SK-N-DZ (cell line): ENCODE measurements at regions not wholly inside any gene's neighbourhood (a gene's known extent, or its start where the extent isn't known, plus 50 kb on each side); places are given as distances from the start of the nearest gene placed in this dataset.

Experiments used
- DNase-seq: peaks from one replicate; pipeline ENCODE4 v3.0.0-alpha.2; 2015; ENCODE audit warnings: low spot score

DNA sequence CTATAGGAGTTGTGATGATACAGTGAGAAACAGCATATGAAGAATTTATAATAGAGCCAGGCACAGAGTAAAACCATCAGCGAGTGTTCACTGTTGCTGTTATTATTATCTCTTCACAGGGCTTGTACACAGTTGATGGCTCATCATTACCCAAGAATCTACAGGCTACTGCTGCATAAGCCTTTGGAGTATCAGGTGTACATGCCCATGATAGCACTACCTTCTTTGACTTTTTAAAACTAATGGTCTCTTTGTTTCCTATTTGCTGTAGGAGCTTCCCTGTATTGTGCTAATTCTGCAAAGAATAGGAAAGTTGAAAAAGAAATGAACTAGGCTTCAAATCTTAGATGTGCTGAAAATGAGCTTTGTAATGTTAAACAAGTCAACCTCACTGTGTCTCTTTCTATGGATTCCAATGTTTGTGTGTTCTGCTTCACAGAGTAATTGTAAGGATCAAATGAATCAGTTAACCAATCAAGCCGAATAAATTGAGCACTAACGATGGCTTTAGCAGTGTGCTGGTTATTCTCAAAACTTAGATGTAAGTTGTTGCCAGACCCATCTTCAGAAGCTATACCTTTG, 138.8 kb downstream of the TUSC7 start:
- peak; percentile 20 for DNase-seq

DNA sequence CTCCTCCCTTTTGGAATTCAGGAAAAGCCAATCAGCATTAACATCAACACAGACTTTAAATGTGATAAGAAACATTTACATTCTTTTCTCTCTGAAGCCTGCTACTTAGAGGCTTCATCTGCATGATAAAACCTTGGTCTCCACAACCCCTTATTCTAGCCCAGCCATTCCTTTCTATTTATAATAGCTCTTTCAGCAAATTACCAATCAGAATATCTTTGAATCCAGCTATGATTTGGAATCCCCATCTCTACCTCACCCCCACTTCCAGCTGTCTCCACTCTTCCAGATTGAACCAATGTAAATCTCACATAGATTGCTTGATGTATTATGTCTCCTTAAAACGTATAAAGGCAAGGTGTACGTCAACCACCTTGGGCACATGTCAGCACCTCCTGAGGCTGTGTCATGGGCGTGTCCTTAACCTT, 139.7 kb downstream of the TUSC7 start:
- DNase-seq, result no peak

DNA sequence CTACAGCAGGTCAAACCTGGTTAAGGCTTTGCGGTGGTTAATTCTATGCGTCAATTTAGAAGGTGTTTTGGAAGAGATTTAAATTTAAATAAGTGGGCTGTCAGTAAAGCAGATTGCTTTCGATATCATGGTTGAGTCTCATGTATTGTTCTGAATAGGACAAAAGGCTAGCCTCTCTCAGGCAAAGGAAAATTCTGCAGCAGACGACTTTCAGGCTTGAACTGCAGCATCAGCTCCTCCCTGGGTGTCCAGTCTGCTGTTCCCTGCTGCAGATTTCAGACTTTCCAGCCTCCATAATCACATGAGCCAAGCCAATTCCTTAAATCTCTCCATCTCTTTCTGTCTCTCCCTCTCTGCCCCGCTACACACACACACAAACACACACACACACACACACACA, 143.2 kb downstream of the TUSC7 start:
- DNase-seq, result no peak

DNA sequence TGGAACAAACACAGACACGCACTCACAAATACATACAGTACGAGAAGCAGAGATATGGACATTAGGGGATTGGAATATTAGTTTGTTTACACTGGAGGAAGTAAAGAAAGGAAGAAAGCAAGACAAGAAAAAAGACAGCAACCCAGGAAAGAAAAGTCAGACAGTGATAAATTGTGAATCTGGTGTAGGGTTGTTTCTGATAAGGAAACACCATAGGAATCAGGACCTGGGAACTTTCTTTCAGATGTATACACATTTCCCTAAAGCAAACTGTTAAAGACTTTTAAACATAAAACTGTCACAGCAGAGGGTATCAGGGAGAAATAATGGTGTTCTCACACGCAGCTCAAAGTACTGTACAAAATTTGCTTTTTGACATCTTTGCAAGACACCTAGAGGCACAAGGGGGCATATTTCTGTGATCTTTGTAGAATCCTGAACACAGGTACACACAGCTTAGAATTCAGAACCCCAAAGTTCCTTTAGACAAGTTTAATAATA, 153.7 kb downstream of the TUSC7 start:
- no peak for DNase-seq

DNA sequence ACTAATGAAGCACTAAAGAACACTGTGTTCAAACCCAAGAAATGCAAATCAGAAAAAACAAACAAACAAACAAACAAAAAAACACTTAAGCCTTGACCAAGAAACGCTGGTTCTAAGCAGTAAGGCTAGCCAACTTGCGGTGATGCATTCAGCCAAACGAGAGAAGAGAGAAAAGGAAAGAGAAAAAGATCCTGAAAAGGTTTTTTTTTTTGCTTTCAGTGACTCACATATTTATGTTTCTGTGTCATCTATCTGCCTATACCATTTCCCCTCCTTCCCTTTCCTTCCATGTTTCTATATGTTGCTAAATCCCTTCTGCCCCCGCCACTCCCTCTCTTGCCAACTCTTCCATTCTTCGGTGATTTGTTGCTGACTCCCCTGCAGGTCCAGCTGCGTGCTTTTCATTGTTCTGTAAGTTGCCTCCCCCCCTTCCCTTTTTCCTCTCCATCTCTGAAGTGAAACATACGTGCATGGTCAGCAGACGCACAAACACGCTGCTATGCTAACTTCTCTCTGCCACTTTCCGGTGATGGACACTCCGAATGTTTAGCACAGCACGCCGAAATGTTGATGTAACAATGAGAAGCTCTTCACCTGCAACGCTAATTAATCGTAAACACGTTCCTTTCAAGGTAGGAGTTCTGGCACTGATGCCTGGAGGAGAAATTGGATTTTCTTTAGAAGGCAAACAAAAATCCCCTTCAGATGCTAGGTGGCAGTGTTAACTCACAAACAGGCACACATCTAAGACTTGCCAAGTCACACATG, 154.4 kb downstream of the TUSC7 start:
- DNase-seq, result peak; percentile 50

DNA sequence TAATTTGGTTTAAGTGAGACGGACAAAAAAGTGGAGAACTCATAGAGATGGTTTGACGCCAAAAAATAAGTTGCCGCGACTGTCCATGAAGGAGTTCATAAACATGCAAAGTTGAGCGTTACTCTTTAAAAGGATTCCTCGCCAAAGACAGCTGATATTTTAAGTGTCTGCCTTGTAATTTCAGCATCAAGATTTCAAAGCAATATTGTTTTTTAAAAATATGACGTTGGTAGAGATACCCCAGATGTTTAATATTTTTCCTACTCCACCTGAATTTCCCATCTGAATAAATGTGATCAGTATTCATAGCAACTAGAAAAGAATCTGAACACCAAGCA, 155.0 kb downstream of the TUSC7 start:
- no peak for DNase-seq

DNA sequence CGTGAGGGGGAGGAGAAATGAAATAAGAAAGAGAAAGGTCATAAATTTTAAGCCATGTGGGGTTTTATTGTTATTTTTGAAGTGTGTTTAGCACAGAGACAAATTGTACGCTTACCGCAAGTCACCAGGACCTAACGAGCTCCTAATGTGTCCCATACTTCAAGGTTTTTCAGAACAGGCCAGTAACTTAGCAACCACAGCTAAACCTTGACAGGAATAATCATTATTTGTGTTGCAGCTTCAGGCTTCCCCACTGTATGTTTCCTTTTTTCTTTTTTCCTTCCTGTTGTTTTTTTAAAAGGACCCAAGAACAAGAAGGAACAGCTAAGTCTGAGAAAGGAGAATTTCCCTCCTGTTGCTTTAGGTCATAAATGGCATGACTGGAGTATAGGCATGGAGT, 160.8 kb downstream of the TUSC7 start:
- DNase-seq, result no peak

DNA sequence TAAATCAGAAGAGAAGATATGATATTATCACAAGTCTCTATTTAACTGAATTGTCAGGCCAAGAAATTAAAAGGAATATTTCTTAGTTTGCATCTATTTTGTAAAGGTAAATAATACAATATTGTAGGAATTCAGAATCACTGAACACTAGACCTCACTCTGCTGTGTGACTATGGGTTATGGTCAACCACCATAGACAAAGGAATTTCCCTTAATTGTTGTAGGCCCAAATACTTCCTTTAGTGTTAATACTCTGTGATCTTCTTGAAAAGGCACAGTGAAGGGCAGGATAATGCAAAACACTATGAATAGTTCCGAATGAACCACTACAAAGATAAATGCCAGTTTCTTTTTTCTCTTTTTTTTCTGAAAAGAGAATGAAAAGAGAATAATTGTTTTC, 162.3 kb downstream of the TUSC7 start:
- no peak for DNase-seq

DNA sequence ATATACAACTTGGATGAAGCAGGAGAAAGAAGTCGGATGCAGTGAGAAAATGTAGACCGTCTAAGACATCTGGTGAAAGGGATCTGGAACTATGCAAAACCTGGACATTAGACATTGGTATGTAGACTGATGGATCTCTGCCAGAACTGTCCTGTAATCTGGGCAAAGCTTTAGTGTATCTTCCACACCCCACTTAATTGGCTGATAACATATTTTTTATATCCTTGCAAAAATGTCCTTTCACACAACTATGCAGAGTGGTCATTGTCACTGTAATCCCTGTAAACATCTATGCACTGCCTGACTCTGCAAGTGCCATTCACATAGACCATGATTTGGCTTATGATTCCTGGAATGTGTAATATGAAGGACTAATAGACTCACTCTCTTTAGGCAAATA, 163.1 kb downstream of the TUSC7 start:
- no peak for DNase-seq

DNA sequence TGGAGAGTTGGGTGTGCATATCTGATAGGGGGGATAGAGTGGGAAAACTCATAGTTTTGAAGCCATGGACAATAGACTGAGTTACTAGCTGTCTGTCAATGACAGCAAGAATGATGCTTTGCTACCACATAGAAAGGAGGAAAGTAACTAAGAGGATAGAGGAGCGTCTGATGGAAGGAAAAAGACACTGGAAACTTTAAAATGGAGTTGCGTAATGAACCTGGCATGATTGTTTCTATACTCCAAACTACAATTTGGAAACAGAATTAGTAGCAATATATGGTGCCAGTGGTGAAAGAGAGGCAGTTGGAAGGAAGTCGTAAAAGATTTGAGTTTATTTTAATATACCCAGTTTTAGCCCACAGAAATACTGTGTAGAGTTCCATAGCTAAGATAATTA, 163.6 kb downstream of the TUSC7 start:
- no peak for DNase-seq

DNA sequence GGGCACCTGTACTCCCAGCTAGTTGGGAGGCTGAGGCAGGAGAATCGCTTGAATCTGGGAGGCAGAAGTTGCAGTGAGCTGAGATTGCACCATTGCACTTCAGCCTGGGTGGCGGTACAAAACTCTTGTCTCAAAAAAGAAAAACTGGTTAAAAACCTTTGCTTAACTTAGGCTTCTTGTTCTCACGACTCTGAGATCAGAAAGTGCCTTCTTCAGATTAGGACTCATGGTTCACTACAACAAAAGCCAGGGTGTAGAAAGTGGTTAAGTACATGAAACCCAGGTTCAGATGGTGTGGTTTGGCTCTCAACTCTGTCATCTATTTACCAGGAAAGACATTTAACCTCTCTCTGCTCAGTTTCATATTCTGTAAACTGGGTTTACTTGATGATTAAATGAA, 168.4 kb downstream of the TUSC7 start:
- DNase-seq, result no peak

DNA sequence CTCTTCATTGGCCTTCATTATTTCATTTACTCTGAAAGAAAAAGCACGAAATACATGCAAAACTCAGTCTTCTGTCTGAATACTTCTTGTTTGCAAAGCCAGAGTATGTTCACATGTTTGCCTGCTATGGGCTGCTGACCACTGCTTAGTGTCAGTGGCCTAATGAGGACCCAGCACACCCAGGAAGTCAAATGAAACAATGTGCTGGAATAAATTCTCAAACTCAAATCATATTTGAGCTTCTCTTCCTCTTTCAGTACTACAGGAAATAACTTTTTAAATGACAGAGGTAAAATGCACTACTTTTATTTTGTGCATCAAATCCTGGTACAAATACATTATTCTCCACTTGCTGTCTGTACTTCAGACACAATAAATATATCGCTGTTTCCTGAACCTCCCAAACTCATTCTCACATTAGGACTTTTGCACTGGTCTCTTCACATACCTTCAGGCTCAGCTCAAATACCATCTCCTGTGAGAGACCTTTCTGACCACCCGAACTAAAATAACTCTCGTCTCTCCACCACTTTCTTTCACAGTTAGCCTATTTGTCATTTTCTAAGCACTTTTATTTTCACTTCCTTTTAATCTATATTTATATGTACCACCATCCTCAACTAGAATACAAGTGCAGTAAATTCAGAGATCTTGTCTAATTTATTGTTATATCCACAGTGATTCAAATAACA, 176.8 kb downstream of the TUSC7 start:
- no peak for DNase-seq

DNA sequence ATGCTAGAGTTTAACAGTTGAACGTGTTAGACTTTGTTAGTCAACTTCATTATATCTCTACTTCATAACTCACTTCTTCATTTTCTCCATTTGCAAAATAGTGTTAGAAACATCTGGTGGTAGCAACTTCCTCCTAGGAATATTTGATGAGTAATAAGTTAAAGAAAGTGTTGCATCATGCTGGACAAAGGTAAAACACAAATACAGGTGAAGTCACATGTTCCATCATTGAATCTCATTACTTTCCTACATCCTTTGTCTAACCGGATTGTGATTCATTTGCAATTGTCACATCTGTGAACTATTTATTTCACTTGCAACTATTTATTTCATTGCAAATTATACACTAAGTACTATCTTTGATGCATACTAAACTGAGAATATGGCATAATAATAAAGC, 186.5 kb downstream of the TUSC7 start:
- no peak for DNase-seq

DNA sequence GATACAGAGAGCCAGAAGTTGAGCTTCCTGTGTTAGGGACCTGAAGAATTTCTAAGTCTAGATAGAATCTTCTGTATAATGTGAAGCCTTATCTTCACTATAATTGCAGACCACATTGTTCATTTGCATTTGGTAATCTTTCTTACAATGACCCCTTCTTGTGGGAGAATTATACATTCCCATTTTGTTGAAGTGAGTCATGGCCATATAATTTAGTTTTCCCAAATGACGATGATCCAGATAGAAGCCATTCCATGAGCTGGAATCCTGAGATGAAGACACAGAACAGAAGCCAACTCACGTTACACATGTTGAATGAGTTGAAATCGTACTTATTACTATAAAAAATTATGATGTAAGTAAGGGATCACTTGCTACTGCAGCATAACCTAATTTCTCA, 187.8 kb downstream of the TUSC7 start:
- DNase-seq, result no peak

DNA sequence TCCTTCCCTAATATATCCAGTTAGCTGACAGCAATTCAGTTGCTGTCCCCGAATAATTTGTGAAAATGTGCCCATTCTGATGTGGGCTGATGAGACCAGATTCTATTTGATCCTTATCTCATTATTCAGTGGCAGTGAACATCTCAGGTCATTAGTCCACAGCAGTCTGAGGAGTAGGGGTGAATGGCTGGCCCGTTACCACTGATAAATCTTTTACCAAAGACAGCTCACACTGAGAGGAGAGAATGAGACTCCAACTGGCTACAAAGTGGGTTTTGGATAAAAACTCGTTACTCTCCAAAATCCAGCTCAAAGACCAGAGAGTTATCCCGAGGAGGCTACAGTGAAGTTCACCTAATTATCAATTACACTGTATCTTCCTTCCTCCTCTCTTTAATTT, 189.7 kb downstream of the TUSC7 start:
- DNase-seq, result no peak

DNA sequence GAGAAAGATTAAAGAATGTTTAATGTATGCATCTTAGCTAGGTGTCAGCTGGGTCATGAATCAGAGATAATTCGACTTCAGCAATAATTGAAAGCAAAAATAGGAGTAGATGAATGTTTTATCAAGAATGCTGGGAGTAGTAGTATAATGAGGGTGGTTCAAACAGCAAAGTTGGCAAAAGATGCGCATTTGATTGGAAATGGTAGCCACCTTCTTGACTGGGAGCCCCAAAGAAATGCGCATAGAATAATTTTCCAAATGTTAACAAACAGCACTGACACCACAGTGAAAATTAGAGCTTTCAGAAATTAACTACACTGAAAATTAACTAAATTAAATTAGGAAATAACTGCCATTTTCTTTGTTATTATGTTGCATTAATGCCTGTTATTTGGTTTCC, 195.8 kb downstream of the TUSC7 start:
- no peak for DNase-seq

DNA sequence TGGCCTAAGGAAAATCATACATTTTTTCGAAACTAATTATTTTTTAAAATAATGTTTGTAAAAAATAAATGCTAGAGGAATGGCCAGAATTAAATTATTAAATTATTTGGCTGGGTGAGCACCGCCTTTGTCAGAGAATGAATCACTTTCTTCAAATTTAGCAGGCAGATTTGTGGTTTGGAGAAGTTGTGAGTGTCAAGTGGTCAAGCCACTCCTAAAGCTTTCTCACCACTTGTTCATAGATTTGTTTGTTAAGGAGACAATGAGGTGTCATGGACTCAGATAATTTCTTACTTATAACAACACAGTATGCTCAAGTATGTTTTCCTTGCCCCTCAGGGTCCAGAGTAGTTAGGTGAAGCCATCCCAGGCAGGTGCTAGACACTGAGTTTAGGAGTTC, 196.2 kb downstream of the TUSC7 start:
- DNase-seq, result no peak

DNA sequence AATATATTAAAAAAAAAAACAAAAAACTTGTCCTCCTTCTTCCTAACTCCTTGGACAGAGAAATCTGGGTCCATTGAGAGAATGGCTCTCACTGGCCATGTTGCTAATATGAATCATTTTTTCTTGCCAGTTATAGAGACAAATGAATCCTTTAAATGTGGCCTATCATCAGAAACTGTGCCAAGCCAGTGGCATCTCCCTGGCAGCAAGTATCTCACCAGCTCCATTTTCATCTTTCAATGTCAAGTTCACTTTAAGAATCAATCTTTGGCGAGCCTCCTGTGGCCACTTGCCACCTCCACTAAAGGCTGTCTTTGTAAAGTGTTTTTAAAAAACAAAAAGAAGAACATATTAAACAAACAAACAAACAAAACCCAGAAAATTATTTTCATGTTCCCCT, 202.5 kb downstream of the TUSC7 start:
- DNase-seq, result no peak

DNA sequence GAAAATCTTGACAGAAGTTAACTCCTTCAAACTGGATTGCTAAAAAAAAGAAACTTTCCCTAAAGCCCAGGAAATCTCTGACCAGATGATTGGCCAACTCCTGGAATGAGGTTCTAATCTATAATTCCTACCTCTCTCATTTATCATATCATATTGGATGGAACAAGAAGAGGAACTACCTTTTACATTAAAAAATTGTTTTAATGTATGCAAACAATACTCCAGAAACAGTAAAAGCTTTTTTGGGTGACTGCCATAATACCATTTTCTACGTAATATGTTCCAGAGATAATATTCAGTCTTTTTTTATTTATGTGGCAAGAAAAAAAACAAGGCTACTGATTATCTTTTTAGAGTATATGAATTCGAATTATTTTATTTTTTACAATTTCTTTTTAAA, 204.4 kb downstream of the TUSC7 start:
- DNase-seq, result no peak

DNA sequence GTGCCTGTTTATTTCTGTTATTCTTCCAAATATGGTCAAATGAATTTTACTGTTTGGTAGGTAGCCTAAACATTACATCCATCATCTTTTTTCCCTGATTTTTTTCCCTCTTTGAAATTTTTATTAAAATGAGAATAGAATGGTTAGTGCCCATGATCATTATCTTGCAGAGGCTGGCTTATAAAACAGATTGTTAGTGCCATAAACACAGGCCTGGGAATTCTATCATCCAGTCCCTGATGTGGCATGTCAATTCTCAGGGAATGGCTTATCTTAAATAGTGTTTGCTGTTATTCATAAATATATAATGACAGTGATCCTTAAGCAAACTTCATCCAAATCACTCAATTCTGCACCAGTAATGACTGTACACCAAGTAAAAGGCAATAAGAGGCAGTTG, 207.3 kb downstream of the TUSC7 start:
- no peak for DNase-seq

DNA sequence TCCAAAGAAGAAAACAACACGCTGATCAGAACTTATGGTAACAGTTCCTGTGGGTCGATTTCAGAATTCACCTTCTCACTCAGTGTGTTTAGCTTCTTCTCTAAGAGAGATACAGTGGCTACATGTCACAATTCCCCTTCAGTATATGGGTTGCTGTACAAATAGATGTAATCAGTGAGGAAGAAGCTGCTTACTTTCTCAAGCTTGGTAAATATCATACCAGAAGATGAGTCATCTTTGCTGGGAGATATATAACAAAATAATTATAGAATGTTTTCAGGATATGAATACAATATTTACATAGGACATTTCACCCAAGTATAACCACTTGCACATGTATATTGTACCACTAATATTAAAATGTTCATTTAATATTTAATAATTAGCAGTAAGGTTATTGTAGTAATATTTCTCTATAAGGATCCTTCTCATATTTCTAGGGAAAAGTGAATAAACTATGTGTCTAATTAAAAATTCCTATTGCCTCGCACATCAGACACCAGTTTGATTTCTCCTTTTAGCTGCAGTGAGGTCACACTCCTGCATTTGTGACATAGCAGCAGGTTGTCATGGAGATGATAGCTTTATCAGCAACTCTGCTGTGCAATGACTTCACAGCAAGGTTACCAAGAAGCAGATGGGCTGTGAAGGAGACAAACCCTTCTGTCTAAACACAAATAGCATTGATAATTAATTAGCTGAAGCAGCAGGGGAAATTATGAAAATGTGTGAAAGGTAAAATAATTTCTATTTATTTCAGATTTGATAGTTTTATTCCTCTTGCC, 211.4 kb downstream of the TUSC7 start:
- peak; percentile 8 for DNase-seq

DNA sequence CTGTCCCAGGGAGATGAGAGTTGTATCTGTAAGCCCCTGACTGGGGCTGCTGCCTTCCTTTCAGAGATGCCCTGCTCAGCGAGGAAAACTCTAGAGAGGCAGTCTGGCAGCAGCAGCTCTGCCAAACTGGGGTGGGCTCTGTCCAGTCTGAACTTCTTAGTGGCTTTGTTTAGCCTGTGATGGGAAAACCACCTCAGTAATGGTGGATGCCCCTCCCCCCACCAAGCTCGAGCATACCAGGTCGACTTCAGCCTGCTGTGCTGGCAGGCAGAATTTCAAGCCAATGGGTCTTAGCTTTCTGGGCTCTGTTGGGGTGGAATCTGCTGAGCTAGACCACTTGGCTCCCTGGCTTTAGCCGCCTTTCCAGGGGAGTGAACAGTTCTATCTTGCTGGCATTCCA, 218.3 kb downstream of the TUSC7 start:
- no peak for DNase-seq
